ENCODE measurements at regions not wholly inside any gene's neighbourhood (a gene's known extent, or its start where the extent isn't known, plus 50 kb on each side); places are given as distances from the start of the nearest gene placed in this dataset.

DNA sequence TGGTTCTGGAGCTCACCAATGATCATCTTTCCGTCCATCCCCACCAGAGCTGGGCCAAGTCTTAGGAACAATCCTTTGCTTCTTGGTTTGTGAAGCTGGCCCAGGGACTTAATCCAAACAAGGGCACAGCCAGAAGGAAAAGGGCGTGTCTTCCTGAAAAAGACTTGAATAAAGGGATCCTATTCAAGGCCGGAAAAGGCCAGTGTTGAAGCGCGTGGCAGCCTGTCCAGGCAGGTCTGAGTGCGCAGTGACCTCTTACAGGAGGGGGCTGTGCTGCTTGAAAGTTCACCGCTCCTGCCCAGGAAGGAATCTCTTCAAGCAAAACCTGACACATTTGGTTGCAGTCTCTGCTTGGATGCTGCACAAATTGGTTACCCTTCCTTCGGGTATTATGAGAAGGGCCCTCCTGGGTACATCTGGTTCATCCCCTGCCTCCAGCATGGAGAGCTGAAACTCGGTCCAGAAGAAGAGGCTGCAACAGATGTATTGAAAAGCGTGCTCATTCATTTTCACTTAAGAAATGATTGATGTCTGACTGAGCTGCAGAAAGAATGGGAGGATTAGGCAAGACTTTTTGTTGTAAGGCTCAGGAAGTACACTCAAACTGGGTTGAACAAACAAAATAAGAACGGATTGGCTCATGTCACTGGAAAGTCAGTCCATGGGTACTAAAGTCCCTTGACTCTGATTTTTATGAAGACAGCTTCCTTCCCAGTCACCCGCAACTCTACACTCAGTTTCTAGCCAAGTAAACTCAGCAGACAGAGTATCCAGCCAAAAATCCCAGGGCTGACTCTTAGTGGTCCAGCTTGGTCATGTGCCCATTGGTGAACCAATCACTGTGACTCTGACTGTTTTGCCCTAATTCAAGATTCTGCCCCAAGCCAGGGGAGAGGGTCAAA, 136.3 kb downstream of the TFAP2C start:
- TF ChIP-seq, protein P1, sequence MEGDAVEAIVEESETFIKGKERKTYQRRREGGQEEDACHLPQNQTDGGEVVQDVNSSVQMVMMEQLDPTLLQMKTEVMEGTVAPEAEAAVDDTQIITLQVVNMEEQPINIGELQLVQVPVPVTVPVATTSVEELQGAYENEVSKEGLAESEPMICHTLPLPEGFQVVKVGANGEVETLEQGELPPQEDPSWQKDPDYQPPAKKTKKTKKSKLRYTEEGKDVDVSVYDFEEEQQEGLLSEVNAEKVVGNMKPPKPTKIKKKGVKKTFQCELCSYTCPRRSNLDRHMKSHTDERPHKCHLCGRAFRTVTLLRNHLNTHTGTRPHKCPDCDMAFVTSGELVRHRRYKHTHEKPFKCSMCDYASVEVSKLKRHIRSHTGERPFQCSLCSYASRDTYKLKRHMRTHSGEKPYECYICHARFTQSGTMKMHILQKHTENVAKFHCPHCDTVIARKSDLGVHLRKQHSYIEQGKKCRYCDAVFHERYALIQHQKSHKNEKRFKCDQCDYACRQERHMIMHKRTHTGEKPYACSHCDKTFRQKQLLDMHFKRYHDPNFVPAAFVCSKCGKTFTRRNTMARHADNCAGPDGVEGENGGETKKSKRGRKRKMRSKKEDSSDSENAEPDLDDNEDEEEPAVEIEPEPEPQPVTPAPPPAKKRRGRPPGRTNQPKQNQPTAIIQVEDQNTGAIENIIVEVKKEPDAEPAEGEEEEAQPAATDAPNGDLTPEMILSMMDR (IDR thresholded peaks at IDR 0.05; ENCODE audit: poor library complexity): no peak
- TF ChIP-seq EZH2phosphoT487 (IDR thresholded peaks at IDR 0.05; ENCODE audit: low read depth, severe bottlenecking, unreplicated experiment) (no peak), EZH2 (IDR thresholded peaks at IDR 0.05; ENCODE audit: borderline replicate concordance) (no peak)
